Large intestine (tissue), 3 donors: ENCODE measurements at regions not wholly inside any gene's neighbourhood (a gene's known extent, or its start where the extent isn't known, plus 50 kb on each side); places are given as distances from the start of the nearest gene placed in this dataset.

ENCODE experiments used
- DNase-seq, 2 donors: peaks; one replicate each; pipeline versions ENCODE4 v3.0.0 to v3.0.0-alpha.2; 2013
- H3K27ac ChIP-seq: one replicate; pipeline ENCODE4 v1.5.1; 2013; ENCODE audit warnings: low read length
- H3K27me3 ChIP-seq: 2 replicates; pipeline ENCODE4 v1.6.1; 2013; ENCODE audit warnings: low read length; ENCODE audit not compliant: control insufficient read depth, insufficient read depth
- H3K36me3 ChIP-seq: 2 replicates; pipeline ENCODE4 v1.6.1; 2013; ENCODE audit warnings: low read length; ENCODE audit not compliant: control insufficient read depth, insufficient read depth
- H3K4me1 ChIP-seq: one replicate; pipeline ENCODE4 v1.6.1; 2013; ENCODE audit warnings: low read length; ENCODE audit not compliant: control insufficient read depth, insufficient read depth
- H3K4me3 ChIP-seq: one replicate; pipeline ENCODE4 v1.5.1; 2013; ENCODE audit warnings: low read length
- H3K9me3 ChIP-seq: one replicate; pipeline ENCODE4 v1.6.1; 2013; ENCODE audit warnings: mild to moderate bottlenecking, low read depth, low read length, moderate library complexity; ENCODE audit not compliant: control insufficient read depth
- WGBS: methylation state at CpG from one replicate; pipeline ENCODE4 v1.1.5; 2013; ENCODE audit warnings: low lambda C conversion rate; ENCODE audit not compliant: insufficient coverage; 5-methylcytosine and 5-hydroxymethylcytosine counted together

DNA sequence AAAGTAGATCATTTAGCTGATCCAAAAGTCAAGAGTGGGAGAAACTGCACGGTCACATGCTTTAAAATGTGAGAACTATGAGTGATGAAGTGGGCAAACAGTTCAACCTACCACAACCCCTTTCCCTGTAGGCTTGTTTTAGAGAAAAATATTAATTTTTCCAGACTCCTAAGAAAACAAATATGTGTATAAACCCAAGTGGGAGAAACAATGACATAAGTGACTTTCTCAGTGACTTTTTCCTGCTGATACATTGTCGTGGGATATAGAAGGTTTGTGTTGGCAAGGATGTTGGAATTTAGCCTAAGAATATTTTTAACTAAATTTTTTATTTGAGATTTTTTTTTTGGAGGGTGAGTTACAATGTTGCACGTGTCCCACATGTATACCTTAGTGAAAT lies 321.7 kb downstream of the FIGN start:
- no peak overlapping the region for H3K27ac ChIP-seq
- H3K4me1 ChIP-seq = no peaks in the 10 kb centered on the region
- no peaks in the 10 kb centered on the region for H3K9me3 ChIP-seq
- DNase-seq = no peak
- H3K4me3 ChIP-seq = no peak overlapping the region
- no peaks in the 10 kb centered on the region for H3K27me3 ChIP-seq
- 100% methylated on average over 1 of the region's 3 CpGs for WGBS
- no peaks in the 10 kb centered on the region for H3K36me3 ChIP-seq

DNA sequence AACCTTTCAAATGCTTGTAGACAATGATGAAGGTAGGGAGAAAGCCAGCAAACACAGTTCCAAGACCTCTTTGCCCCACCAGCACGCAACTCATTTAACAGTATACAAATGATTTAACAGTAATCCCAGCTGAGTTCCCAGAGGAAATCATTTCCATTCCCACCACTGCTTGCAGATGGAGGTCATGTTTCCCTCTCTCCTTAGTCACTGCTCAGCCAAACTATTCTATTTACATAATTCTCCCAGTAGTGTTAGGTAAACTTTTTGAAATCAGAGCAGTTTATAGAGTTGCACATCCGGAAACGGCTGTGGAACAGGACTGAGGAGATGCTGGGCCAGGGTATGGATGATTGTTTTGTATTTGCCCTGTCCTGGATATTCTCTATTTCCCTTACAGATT lies 328.5 kb downstream of the FIGN start:
- no CpG with 5 or more reads among the region's 3 CpGs for WGBS
- Histone ChIP-seq H3K36me3 (no peaks in the 10 kb centered on the region), H3K9me3 (no peaks in the 10 kb centered on the region), H3K4me3 (no peak overlapping the region), H3K27me3 (no peaks in the 10 kb centered on the region), H3K4me1 (no peaks in the 10 kb centered on the region), H3K27ac (no peak overlapping the region)
- no peak for DNase-seq

- DNase-seq = no peak
- H3K4me1 ChIP-seq = no peaks in the 10 kb centered on the region
- no peaks in the 10 kb centered on the region for H3K36me3 ChIP-seq
- H3K4me3 ChIP-seq = no peak overlapping the region
- WGBS = no CpG with 5 or more reads among the region's 2 CpGs
- no peaks in the 10 kb centered on the region for H3K9me3 ChIP-seq
- no peak overlapping the region for H3K27ac ChIP-seq
- H3K27me3 ChIP-seq = no peaks in the 10 kb centered on the region
Measured at GRCh38 chr2:163405298-163405697, 330.5 kb downstream of the FIGN start.

DNA sequence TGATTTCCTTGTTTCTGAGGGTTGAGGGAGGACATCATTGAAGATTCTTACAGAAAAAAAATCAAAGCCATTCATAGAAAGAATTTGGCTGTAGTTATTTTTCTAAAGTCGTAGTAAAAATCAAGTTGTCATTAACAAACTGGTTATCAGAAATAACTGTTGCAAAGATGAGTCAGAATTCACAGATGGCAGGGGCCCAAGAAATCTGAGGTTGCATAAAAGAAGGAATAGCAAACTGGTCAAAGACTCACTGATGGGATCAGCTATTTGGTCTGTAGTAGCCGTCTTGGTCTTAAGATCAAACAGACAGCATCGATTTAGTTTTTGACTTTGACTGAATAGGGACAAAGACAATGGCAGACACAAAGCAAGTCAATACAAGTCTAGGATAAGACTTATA lies 334.3 kb downstream of the FIGN start:
- DNase-seq = no peak
- Histone ChIP-seq H3K4me3 (no peak overlapping the region), H3K27me3 (no peaks in the 10 kb centered on the region), H3K9me3 (no peaks in the 10 kb centered on the region), H3K27ac (no peak overlapping the region), H3K4me1 (no peaks in the 10 kb centered on the region), H3K36me3 (no peaks in the 10 kb centered on the region)
- 94% methylated on average over 3 of the region's 3 CpGs for WGBS

DNA sequence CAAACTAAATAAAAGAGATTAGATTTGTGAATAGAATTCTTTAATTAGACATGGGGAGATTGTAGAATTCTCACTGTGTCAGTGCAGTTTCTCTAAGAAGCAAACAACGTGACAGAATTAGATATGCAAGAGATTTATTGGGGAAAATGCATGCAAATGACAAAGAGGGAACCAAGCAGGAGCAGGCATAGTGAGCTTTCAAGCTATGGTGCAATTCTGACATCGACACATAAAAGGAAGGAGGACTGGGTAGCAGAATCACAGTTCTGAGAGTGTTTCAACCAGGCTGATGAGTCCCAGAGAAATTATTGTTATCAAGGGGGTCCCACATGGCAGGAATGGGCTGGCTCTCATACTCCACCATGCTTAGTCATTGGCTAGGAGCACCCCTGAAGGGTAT lies 338.4 kb downstream of the FIGN start:
- no peaks in the 10 kb centered on the region for H3K27me3 ChIP-seq
- H3K27ac ChIP-seq = no peak overlapping the region
- no peaks in the 10 kb centered on the region for H3K4me1 ChIP-seq
- no peak overlapping the region for H3K4me3 ChIP-seq
- DNase-seq = no peak
- H3K36me3 ChIP-seq = no peaks in the 10 kb centered on the region
- H3K9me3 ChIP-seq = no peaks in the 10 kb centered on the region
- 61% methylated on average over 2 of the region's 2 CpGs for WGBS

- no peak for DNase-seq
- Histone ChIP-seq H3K4me3 (no peak overlapping the region), H3K4me1 (no peaks in the 10 kb centered on the region), H3K36me3 (no peaks in the 10 kb centered on the region), H3K27me3 (no peaks in the 10 kb centered on the region), H3K9me3 (no peaks in the 10 kb centered on the region), H3K27ac (no peak overlapping the region)
- no CpG with 5 or more reads among the region's 2 CpGs for WGBS
Measured at GRCh38 chr2:163395602-163396001, 340.2 kb downstream of the FIGN start.

DNA sequence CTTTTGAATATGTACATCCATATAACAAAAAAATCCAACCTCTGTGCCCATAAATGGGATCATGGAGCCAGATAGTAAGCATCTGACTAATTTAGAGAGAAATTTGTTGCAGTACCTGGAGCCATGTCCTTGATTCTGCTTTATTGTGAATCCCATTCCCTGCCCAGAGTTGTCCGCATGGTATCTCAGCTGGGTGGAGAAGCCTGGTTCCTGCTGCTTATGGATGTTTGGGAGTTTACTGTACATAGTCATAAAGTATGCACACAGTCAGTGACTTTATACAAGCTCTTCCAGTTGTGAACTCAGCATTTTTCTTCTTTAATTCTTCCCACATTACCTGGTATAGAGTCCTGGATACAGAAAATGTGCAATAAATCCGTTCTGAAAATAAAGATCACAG lies 346.0 kb downstream of the FIGN start:
- Histone ChIP-seq H3K9me3 (no peaks in the 10 kb centered on the region), H3K27me3 (no peaks in the 10 kb centered on the region), H3K4me3 (no peak overlapping the region), H3K27ac (no peak overlapping the region), H3K4me1 (no peaks in the 10 kb centered on the region), H3K36me3 (no peaks in the 10 kb centered on the region)
- no peak for DNase-seq
- 100% methylated on average over 1 of the region's 2 CpGs for WGBS

- H3K4me3 ChIP-seq = no peak overlapping the region
- no peaks in the 10 kb centered on the region for H3K27me3 ChIP-seq
- no peak overlapping the region for H3K27ac ChIP-seq
- H3K4me1 ChIP-seq = no peaks in the 10 kb centered on the region
- H3K36me3 ChIP-seq = no peaks in the 10 kb centered on the region
- WGBS = no CpG with 5 or more reads among the region's 2 CpGs
- no peaks in the 10 kb centered on the region for H3K9me3 ChIP-seq
- DNase-seq = no peak
Measured at GRCh38 chr2:163375472-163375871, 360.3 kb downstream of the FIGN start.

- no peaks in the 10 kb centered on the region for H3K27me3 ChIP-seq
- H3K27ac ChIP-seq = no peak overlapping the region
- 100% methylated on average over 1 of the region's 2 CpGs for WGBS
- H3K4me1 ChIP-seq = no peaks in the 10 kb centered on the region
- no peaks in the 10 kb centered on the region for H3K36me3 ChIP-seq
- no peaks in the 10 kb centered on the region for H3K9me3 ChIP-seq
- no peak overlapping the region for H3K4me3 ChIP-seq
- DNase-seq = no peak
Measured at GRCh38 chr2:163375070-163375469, 360.7 kb downstream of the FIGN start.

DNA sequence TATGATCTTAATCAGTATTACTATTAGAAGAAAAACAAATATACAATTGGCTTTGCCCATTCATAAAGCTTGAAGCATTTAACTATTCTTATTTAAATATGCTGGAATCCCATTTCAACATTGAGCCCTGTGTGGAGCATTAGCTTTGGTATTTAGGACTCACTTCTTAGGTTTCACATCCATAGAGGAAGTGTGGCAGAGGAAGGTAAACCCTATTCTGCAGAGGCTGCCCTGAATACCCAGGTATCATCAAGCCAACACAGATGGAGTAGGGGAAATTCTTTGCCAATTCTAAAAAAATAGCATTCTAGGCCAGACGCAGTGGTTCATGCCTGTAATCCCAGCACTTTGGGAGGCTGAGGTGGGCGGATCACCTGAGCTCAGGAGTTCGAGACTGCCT lies 361.5 kb downstream of the FIGN start:
- WGBS = no CpG with 5 or more reads among the region's 3 CpGs
- no peak for DNase-seq
- Histone ChIP-seq H3K27ac (no peak overlapping the region), H3K27me3 (no peaks in the 10 kb centered on the region), H3K4me1 (no peaks in the 10 kb centered on the region), H3K4me3 (no peak overlapping the region), H3K36me3 (no peaks in the 10 kb centered on the region), H3K9me3 (no peaks in the 10 kb centered on the region)

- H3K9me3 ChIP-seq = no peaks in the 10 kb centered on the region
- H3K4me3 ChIP-seq = no peak overlapping the region
- no peaks in the 10 kb centered on the region for H3K36me3 ChIP-seq
- DNase-seq = no peak
- H3K4me1 ChIP-seq = no peaks in the 10 kb centered on the region
- no peak overlapping the region for H3K27ac ChIP-seq
- H3K27me3 ChIP-seq = no peaks in the 10 kb centered on the region
- 100% methylated on average over 1 of the region's 1 CpG for WGBS
Measured at GRCh38 chr2:163373496-163373895, 362.3 kb downstream of the FIGN start.
